GM12872 (cell line): ENCODE measurements at regions not wholly inside any gene's neighbourhood (a gene's known extent, or its start where the extent isn't known, plus 50 kb on each side); places are given as distances from the start of the nearest gene placed in this dataset.

ENCODE experiments used
- TF ChIP-seq, protein P1 (sequence below): IDR thresholded peaks from 3 replicates; pipeline ENCODE4 v1.5.1; 2011; ENCODE audit warnings: low read depth, mild to moderate bottlenecking, low read length, moderate library complexity; ENCODE audit not compliant: insufficient read depth

DNA sequence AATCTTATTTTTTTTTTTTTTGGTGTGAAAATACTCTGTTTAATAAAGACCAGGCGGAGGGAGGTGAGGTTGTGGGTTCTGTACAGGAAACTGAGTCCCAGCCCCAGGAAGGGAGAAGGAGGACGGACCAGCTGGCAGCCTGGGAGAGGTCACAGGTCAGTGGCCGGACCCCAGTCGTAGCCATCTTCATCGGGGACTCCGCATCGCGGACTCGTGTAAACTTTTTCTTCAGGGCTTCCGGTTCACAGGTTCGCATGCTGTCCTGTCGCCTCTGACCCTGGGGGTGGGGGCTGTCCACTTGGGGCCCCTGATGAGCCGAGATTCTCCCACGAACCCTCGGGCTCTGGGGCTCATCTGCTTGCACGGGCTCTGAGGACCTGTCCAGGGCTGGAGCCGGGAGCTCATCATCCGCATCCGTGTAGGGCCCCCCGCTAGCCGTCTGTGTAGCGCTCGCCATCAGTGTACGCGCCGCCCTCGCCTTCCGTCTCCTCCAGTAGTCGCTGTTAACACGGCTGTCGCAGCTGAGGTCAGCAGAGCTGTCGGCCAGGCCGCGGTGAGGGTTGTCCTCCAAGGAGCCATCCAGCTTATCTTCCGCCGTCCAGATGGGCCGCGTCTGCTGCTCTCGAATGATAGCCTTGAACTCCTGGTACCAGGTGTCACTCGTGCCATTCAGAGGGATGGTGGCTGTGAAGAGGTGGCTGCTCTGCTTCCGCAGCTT, 975.7 kb upstream of the PRMT6 start:
- TF ChIP-seq, protein P1, sequence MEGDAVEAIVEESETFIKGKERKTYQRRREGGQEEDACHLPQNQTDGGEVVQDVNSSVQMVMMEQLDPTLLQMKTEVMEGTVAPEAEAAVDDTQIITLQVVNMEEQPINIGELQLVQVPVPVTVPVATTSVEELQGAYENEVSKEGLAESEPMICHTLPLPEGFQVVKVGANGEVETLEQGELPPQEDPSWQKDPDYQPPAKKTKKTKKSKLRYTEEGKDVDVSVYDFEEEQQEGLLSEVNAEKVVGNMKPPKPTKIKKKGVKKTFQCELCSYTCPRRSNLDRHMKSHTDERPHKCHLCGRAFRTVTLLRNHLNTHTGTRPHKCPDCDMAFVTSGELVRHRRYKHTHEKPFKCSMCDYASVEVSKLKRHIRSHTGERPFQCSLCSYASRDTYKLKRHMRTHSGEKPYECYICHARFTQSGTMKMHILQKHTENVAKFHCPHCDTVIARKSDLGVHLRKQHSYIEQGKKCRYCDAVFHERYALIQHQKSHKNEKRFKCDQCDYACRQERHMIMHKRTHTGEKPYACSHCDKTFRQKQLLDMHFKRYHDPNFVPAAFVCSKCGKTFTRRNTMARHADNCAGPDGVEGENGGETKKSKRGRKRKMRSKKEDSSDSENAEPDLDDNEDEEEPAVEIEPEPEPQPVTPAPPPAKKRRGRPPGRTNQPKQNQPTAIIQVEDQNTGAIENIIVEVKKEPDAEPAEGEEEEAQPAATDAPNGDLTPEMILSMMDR = no peak

DNA sequence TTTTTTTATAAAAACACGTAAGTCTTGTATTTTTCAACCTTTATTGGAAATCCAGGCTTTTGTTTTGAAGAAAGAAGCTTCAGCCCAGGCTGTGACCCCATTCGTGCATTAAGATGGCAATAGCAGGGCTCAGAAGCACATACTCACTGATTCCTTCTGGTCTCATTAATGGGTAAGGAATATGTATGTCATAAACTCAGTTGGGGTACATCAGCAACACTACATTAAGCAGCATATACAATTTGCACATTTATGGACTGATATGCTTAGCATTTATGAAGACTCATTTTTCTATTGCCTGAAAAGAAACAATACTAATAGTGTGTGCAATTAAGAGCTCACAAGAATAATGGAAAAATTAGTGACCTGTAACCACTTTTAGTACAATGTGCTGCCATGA, 945.4 kb upstream of the PRMT6 start:
- TF ChIP-seq, protein P1 = no peak

DNA sequence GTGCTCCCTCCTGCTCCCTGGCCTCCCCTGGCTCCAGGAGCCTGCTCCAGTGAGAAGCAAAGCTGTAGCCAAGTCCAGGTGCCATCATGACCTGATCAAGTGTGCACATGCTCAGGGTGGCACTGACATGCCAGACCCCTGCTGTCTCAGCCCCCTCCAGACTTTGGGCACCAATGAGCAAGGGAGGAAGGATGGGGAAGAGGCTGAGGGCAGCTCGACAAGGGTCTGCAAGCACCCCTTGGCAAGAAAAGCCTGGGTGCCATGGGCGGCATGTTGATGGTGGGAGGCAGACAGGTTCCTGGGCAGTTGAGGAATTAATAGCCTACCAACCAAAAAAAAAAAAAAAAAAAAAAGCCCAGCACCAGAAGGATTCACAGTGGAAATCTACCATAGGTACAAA, 942.6 kb upstream of the PRMT6 start:
- TF ChIP-seq, protein P1 = no peak

DNA sequence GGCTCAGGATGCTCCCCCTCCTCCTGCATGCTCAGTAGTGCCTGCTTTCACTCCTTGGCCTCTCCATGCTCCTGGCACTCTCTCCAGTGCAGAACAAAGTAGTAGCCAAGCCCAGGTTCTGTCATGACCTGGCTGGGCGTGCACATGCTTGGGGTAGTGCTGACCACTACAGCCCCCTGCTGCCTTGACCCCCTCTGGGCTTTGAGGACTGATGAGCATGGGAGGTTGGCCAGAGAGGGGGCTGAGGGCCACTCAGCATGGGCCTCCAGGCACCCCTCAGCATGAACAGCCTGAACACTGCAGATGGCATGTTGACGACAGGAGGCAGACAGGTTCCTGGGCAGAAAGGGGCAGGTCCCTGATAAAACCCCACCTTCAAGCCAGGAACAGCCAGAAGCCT, 935.7 kb upstream of the PRMT6 start:
- TF ChIP-seq, protein P1 = no peak

DNA sequence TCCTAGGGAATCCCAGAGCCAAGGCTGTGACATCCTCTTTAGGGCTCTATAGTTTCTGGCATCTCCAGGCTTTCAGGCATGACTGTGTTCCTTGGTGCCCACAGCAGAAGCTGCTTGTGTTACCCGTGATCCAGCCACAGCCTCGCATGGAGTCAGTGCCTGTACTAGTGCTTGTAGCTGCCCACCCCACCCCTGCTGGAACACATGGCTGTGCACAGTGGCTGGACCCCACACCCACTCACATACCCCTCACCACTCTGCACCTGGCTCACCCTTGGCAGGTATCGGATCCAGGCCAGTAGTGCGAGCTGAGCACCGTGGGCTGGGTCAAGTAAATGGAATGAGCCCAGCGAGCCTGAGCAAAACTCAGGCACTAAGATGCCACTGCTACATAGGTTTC, 934.7 kb upstream of the PRMT6 start:
- TF ChIP-seq, protein P1 = no peak

DNA sequence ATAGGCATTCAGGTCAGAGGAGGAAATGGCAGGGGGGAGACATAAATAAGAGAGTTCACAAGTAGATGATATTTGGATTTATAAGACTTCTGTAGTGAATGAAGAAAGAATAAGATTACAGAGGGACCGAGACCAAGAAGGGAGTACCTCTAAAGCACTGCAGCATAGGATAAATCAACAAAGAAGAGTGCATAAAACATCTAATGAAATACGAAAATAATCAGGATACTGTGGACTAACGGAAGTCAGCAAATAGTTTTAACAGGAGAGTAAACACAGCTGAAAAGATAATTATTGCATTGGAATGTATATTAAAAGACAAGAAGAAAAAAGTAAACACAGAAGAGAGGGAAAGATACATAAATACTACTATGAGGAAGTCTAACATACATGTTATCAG, 921.9 kb upstream of the PRMT6 start:
- TF ChIP-seq, protein P1 = no peak

DNA sequence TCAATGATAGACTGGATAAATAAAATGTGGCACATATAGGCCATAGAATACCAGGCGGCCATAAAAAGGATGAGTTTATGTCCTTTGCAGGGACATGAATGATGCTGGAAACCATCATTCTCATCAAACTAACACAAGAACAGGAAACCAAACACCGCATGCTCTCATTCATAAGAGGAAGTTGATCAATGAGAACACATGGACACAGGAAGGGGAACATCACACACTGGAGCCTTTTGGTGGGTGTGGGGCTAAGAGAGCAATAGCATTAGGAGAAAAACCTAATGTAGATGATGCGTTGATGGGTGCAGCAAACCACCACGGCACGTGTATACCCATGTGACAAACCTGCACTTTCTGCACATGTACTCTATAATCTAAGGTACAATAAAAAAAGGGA, 883.4 kb upstream of the PRMT6 start:
- TF ChIP-seq, protein P1 = no peak
